ENCODE measurements at regions not wholly inside any gene's neighbourhood (a gene's known extent, or its start where the extent isn't known, plus 50 kb on each side); places are given as distances from the start of the nearest gene placed in this dataset.

GRCh38 chr2:7726989-7727388, 809.8 kb downstream of the RNF144A start:
- H3K27ac ChIP-seq: no peak overlapping the region
- TF ChIP-seq CTCF (IDR thresholded peaks at IDR 0.05): no peak
- H3K4me3 ChIP-seq: no peak overlapping the region
- H3K4me1 ChIP-seq: no peaks in the 10 kb centered on the region
- H3K27me3 ChIP-seq: no peaks in the 10 kb centered on the region
- no peaks in the 10 kb centered on the region for H3K36me3 ChIP-seq
- no peak for DNase-seq (ENCODE audit: low spot score)
- H3K9me3 ChIP-seq: no peaks in the 10 kb centered on the region

GRCh38 chr2:7728388-7728787, 811.2 kb downstream of the RNF144A start:
- no peak overlapping the region for H3K4me3 ChIP-seq
- no peak for DNase-seq (ENCODE audit: low spot score)
- H3K9me3 ChIP-seq: no peaks in the 10 kb centered on the region
- H3K4me1 ChIP-seq: no peaks in the 10 kb centered on the region
- no peaks in the 10 kb centered on the region for H3K36me3 ChIP-seq
- H3K27me3 ChIP-seq: no peaks in the 10 kb centered on the region
- no peak overlapping the region for H3K27ac ChIP-seq
- no peak for TF ChIP-seq CTCF (IDR thresholded peaks at IDR 0.05)

GRCh38 chr2:7730449-7730848, 813.2 kb downstream of the RNF144A start:
- no peak for TF ChIP-seq CTCF (IDR thresholded peaks at IDR 0.05)
- Histone ChIP-seq H3K27me3 (no peaks in the 10 kb centered on the region), H3K4me1 (no peaks in the 10 kb centered on the region), H3K36me3 (no peaks in the 10 kb centered on the region), H3K4me3 (no peak overlapping the region), H3K27ac (no peak overlapping the region), H3K9me3 (no peaks in the 10 kb centered on the region)
- DNase-seq (ENCODE audit: low spot score): no peak

DNA sequence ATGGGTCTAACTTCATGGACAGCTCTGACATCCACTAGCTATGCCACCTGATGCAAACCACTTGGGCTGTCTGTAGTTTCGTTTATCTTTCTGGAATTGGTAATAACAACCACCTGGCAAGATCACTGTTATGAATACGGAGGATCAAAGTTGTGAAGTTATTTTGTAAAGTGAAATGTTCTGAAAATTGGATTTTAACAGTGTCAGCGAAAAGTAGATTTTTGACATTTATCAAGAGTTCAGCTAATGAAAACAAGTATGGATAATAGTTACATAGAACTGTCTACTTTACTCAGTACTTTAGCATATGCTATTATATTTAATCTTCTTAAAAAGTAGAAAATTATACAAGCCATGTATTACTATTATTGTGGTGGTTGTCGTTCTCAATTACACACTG, 813.8 kb downstream of the RNF144A start:
- Histone ChIP-seq H3K4me3 (no peak overlapping the region), H3K27me3 (no peaks in the 10 kb centered on the region), H3K9me3 (no peaks in the 10 kb centered on the region), H3K4me1 (no peaks in the 10 kb centered on the region), H3K27ac (no peak overlapping the region), H3K36me3 (no peaks in the 10 kb centered on the region)
- no peak for TF ChIP-seq CTCF (IDR thresholded peaks at IDR 0.05)
- no peak for DNase-seq (ENCODE audit: low spot score)

DNA sequence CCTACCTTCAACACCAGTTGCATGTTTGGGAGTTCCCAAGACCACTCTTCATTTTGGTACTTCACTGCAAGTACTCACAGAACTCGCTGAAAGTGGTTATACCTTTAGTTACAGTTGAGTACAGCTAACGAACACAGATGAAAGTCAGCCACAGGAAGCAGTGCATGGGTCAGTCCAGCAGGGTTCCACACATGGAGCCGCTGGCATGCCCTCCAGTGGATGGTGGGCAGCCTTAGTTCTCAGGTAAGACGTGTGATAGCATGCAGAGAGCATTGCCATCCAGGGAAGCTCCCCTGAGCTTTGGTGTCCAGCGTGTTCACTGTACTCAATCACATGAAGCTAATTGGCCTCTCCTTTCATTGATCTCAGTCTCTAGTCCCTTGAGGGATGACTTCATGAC, 815.3 kb downstream of the RNF144A start:
- no peak for DNase-seq (ENCODE audit: low spot score)
- Histone ChIP-seq H3K9me3 (no peaks in the 10 kb centered on the region), H3K4me1 (no peaks in the 10 kb centered on the region), H3K27me3 (no peaks in the 10 kb centered on the region), H3K4me3 (no peak overlapping the region), H3K27ac (no peak overlapping the region), H3K36me3 (no peaks in the 10 kb centered on the region)
- TF ChIP-seq CTCF (IDR thresholded peaks at IDR 0.05): no peak

DNA sequence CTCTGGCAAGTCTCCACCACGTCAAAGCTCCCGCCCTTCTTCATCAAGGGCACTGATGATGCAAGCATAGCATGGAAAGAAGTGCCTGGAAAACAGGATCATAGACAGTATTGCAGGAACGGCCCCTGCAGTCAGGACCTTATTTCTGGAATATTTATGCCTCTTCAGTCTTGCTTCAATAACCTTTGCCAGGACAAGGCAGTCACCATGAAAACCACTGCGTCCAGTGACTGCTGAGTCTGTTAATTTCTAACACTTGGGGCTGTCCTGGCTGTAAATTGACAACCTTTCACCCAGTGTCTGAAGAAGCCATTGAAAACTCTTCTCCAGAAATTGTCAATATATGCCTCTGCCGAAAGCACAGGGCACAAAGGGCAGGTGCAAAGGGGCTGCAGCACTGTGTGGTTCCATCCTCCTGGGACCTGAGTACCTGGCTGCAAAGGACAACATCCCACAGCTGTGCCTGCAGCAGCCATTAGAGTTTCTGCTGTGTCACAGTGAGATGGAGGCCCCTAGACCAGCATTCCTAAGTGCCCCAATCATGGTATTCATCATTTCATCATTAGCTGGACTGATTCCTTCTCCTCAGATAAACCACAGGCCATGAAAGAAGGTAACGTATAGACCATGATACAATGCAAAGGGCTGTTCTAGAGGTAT, 819.6 kb downstream of the RNF144A start:
- no peak overlapping the region for H3K4me3 ChIP-seq

More for the DNA sequence above, 819.6 kb downstream of the RNF144A start:
- H3K27ac ChIP-seq: no peak overlapping the region
- TF ChIP-seq CTCF (IDR thresholded peaks at IDR 0.05): no peak
- H3K27me3 ChIP-seq: no peaks in the 10 kb centered on the region
- no peaks in the 10 kb centered on the region for H3K36me3 ChIP-seq
- H3K4me1 ChIP-seq: no peaks in the 10 kb centered on the region
- no peaks in the 10 kb centered on the region for H3K9me3 ChIP-seq
- DNase-seq (ENCODE audit: low spot score): no peak

All from right atrium auricular region (tissue), 2 donors.